MM.1S (cell line): ENCODE measurements at regions not wholly inside any gene's neighbourhood (a gene's known extent, or its start where the extent isn't known, plus 50 kb on each side); places are given as distances from the start of the nearest gene placed in this dataset.

Experiments used
- DNase-seq: peaks from one replicate; pipeline ENCODE4 v3.0.0-alpha.2; 2015
- H2AFZ ChIP-seq: fragments of 300-600 bp; sonication (generic); 2 replicates; pipeline ENCODE4 v1.6.0; 2016; ENCODE audit warnings: antibody characterized with exemption, low read length
- H3F3A ChIP-seq: fragments of 300-600 bp; sonication (generic); 2 replicates; pipeline ENCODE4 v1.6.1; 2016; ENCODE audit warnings: mild to moderate bottlenecking, antibody characterized with exemption, low read length, moderate library complexity, mixed read lengths; ENCODE audit not compliant: insufficient read depth
- H3K27ac ChIP-seq: fragments of 300-600 bp; sonication (generic); 2 replicates; pipeline ENCODE4 v1.5.1; 2016; ENCODE audit warnings: mild to moderate bottlenecking, low read length
- H3K27me3 ChIP-seq: fragments of 300-600 bp; sonication (generic); replicated peaks from 2 replicates; pipeline ENCODE4 v1.6.0; 2016; ENCODE audit warnings: low read length; ENCODE audit not compliant: insufficient read depth
- H3K36me3 ChIP-seq: fragments of 300-600 bp; sonication (generic); replicated peaks from 2 replicates; pipeline ENCODE4 v1.6.1; 2016; ENCODE audit warnings: mild to moderate bottlenecking, low read length, mixed read lengths; ENCODE audit not compliant: insufficient read depth
- H3K4me1 ChIP-seq: fragments of 300-600 bp; sonication (generic); 2 replicates; pipeline ENCODE4 v1.6.1; 2016; ENCODE audit warnings: low read length, mixed read lengths
- H3K4me2 ChIP-seq: fragments of 300-600 bp; sonication (generic); 2 replicates; pipeline ENCODE4 v1.6.0; 2016; ENCODE audit warnings: low read depth, low read length
- H3K4me3 ChIP-seq: fragments of 300-600 bp; sonication (generic); 2 replicates; pipeline ENCODE4 v1.5.1; 2016; ENCODE audit warnings: low read length, mixed read lengths
- H3K79me2 ChIP-seq: fragments of 300-600 bp; sonication (generic); 2 replicates; pipeline ENCODE4 v1.6.1; 2016; ENCODE audit warnings: mixed run types, low read length, mixed read lengths
- H3K9ac ChIP-seq: fragments of 300-600 bp; sonication (generic); 2 replicates; pipeline ENCODE4 v1.6.1; 2016; ENCODE audit warnings: low read length, mixed read lengths
- H3K9me2 ChIP-seq: fragments of 300-600 bp; sonication (generic); replicated peaks from 2 replicates; pipeline ENCODE4 v1.6.1; 2016; ENCODE audit warnings: mild to moderate bottlenecking, low read length, mixed read lengths; ENCODE audit not compliant: insufficient read depth
- H3K9me3 ChIP-seq: fragments of 300-600 bp; sonication (generic); replicated peaks from 2 replicates; pipeline ENCODE4 v1.6.1; 2016; ENCODE audit warnings: mild to moderate bottlenecking, low read length, mixed read lengths; ENCODE audit not compliant: insufficient read depth
- H4K20me1 ChIP-seq: fragments of 300-600 bp; sonication (generic); 2 replicates; pipeline ENCODE4 v1.6.1; 2016; ENCODE audit warnings: mild to moderate bottlenecking, low read length, moderate library complexity, mixed read lengths; ENCODE audit not compliant: insufficient read depth
- CTCF ChIP-seq: fragments of 300-600 bp; sonication (generic); IDR thresholded peaks from 2 replicates; pipeline ENCODE4 v1.5.1; 2016; ENCODE audit warnings: antibody characterized with exemption, low read length, mixed read lengths
- EZH2 ChIP-seq: fragments of 300-600 bp; sonication (generic); optimal IDR thresholded peaks from 2 replicates; pipeline ENCODE3; 2017; ENCODE audit warnings: low read depth, mild to moderate bottlenecking, antibody characterized with exemption, low read length, mixed read lengths
- EZH2phosphoT487 ChIP-seq: fragments of 300-600 bp; sonication (generic); IDR thresholded peaks from 2 replicates; pipeline ENCODE4 v1.6.1; 2018; ENCODE audit warnings: antibody characterized with exemption, low read length

- no peak overlapping the region for H3K4me2 ChIP-seq
- no peaks in the 10 kb centered on the region for H3K9me3 ChIP-seq
- H3F3A ChIP-seq = no peaks in the 10 kb centered on the region
- no peak overlapping the region for H3K9ac ChIP-seq
- no peak overlapping the region for H3K27ac ChIP-seq
- H3K4me3 ChIP-seq = no peak overlapping the region
- H3K4me1 ChIP-seq = no peaks in the 10 kb centered on the region
- no peak for DNase-seq
- no peak for TF ChIP-seq EZH2phosphoT487
- no peak for TF ChIP-seq EZH2
- no peak for TF ChIP-seq CTCF
- H3K36me3 ChIP-seq = no peaks in the 10 kb centered on the region
- no peaks in the 10 kb centered on the region for H3K79me2 ChIP-seq
- no peaks in the 10 kb centered on the region for H3K27me3 ChIP-seq
- no peaks in the 10 kb centered on the region for H4K20me1 ChIP-seq
- no peaks in the 10 kb centered on the region for H3K9me2 ChIP-seq
- no peak overlapping the region for H2AFZ ChIP-seq
These were observed 393.1 kb upstream of the SOX9 start for GRCh38 chr17:71727723-71728122.

DNA sequence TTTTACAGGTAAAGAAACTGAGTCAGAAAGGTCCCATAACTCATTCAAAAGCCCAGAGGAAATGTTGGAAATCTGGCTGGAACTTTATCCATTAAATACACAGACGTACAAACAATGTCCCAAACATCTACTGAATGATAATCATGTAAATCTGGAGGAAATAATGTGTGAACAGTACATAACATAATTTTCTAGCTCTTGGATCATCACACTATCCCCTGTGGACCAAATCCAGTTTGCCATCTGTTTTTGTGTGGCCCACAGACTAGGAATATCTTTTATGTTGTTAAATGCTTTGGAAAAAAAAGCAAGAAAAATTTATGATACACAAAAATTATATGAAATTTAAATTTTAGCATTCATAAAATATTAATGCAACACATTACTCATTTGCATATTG is 389.9 kb upstream of the SOX9 start:
- Histone ChIP-seq H3K36me3 (no peaks in the 10 kb centered on the region), H3K27ac (no peak overlapping the region), H3K4me3 (no peak overlapping the region), H4K20me1 (no peaks in the 10 kb centered on the region), H3K9me2 (no peaks in the 10 kb centered on the region), H3K79me2 (no peaks in the 10 kb centered on the region), H3K4me1 (no peaks in the 10 kb centered on the region), H2AFZ (no peak overlapping the region), H3K4me2 (no peak overlapping the region), H3K27me3 (no peaks in the 10 kb centered on the region), H3K9me3 (no peaks in the 10 kb centered on the region), H3K9ac (no peak overlapping the region), H3F3A (no peaks in the 10 kb centered on the region)
- TF ChIP-seq EZH2 = no peak
- no peak for TF ChIP-seq EZH2phosphoT487
- TF ChIP-seq CTCF = no peak
- DNase-seq = no peak

- Histone ChIP-seq H3K79me2 (no peaks in the 10 kb centered on the region), H3K9me2 (no peaks in the 10 kb centered on the region), H3K9me3 (no peaks in the 10 kb centered on the region), H3K9ac (no peak overlapping the region), H3F3A (no peaks in the 10 kb centered on the region), H3K36me3 (no peaks in the 10 kb centered on the region), H2AFZ (no peak overlapping the region), H3K27me3 (no peaks in the 10 kb centered on the region), H4K20me1 (no peaks in the 10 kb centered on the region), H3K4me2 (no peak overlapping the region), H3K4me1 (0 out of 2 replicates have a peak, but pooled peaks cover 5% of the 10 kb centered on the region), H3K4me3 (no peak overlapping the region), H3K27ac (no peak overlapping the region)
- peak; percentile 9 for DNase-seq
- no peak for TF ChIP-seq EZH2
- no peak for TF ChIP-seq CTCF
- TF ChIP-seq EZH2phosphoT487 = no peak
These were observed 384.9 kb upstream of the SOX9 start for GRCh38 chr17:71735893-71736292.
